CD4-positive, alpha-beta T cell treated with Interleukin-10 for 1 hour (primary cell): ENCODE measurements at regions not wholly inside any gene's neighbourhood (a gene's known extent, or its start where the extent isn't known, plus 50 kb on each side); places are given as distances from the start of the nearest gene placed in this dataset.
"Not testable (repeated sequence)": the region's sequence is repeated elsewhere in the genome, so short reads cannot be mapped to it uniquely, and the experiment has no call there.

ENCODE experiments used
- DNase-seq: peaks from one replicate; pipeline ENCODE4 v3.0.0-alpha.2; 2020

DNA sequence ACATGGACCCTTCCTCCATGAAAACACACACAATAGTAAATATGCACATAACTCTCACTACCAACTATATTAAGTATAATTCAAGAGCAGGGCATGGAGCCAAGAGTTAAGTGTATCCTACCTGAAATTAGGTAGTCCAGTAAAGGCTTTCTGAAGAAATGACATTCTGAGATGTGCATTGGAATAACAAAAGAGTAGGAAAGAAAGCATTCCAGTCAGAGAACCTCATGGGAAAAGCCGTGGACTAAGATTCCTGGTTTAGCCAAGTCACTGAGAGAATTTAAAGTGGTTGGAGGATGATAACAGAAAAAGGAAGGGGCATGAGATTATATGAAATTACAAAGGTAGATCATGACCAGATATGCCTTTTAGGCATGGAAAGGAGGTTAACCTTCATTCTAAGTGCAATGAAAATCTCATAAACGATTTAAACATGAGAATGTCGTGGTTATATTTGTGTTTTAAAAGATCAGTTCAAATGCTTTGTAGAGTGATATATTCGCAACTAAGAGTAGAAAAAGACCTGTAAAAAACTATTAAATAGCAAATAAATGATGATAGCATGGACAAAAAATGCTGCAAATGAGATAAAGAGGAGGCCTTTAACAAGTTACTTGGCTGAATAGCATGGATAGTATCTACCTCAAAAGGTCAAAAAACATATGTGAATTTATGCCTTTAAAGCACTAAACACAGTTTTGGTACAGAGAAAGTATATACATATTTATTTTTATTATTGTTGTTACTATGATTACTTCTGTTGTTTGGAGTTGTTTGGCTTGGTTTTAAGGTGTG lies 767.4 kb upstream of the GHITM start:
- DNase-seq = no peak

DNA sequence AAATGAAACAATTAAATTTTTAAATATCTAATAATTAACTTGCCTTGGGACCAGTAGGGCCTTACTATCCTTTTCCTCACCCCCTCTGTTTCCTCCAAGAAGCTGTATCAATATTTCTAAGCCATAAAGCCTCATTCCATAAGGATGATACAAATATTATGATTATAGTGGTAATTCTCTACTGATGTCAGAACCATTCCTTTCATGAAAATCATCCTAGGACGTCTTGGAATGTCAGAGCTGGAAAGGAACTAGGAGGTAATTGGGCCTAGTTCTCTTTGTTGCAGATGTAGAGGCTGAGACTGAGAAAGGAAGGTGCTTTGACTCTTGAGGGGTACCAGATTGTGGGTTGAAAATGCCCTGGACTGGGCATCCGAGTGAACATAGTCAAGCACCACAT lies 766.7 kb upstream of the GHITM start:
- DNase-seq = no peak

DNA sequence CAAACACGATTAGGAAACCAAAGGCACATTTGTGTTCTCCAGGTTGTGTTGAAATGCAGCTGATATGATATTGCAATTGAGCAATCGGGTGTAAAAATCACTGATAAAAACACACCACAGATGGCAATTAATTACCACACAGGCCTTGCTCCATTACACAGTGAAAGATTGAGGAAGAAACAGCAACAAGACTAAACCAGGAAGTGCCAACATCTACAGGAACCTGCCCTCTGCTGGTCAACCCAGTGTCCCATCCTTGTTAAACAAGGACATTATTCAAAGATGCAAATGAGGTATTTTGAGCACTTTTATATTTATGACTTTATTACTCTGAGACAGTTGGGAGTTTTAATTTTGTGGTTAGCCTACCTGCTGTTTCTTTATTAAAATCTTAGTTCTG lies 765.6 kb upstream of the GHITM start:
- no peak for DNase-seq

DNA sequence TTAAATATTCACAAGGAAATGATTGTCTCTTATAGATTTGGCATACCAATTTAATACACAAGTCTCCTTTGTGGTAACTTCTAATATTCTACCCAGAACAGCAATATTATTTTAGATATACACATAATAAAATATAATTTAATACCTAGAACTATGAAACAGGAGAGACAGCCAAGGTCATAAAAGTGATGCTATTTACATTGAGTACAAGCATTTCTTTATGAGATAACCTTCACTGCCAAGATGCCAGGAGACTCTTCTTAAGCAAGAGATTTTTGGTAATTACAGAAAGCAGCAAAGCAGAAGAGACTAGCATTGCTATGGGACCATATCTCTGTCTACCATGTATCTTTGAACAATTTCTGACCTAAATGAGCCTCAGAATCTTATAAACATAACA lies 764.6 kb upstream of the GHITM start:
- DNase-seq = no peak

DNA sequence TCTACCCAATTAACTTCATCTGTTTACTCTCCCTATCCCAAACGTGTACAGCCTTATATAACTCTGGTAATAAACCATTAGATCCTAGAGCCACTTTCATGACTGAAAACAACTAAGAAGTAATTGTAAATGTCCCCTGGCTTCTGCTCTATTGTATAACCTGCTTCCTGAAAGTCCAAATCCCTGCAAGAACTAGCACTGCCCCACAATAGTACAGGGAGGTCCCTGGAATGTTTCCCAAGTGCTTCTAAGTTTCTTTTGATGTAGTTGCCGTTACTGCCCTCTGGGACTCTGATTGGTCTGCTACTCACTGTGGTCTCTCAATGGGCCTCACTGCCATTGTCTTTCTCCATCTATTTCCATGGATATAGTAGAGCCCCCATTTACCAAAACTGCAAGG lies 764.0 kb upstream of the GHITM start:
- no peak for DNase-seq

DNA sequence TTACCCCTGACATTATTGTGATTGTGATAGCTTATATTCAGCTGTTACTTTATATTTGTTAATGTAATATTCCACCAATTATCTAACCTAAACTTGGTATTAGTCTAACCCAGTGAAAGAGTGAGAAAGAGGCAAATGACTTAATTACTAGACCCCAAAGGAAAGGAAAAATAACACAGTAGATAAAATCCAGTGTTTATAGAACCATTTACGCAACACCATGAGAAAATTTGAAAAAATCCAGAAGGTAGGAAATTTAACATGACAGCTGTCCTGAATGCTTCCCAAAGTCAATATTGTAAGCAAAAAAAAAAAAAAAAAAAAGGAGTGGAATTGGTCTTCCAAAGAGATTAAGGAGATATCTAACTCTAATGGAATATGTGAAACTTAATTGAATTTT lies 741.5 kb upstream of the GHITM start:
- no peak for DNase-seq

DNA sequence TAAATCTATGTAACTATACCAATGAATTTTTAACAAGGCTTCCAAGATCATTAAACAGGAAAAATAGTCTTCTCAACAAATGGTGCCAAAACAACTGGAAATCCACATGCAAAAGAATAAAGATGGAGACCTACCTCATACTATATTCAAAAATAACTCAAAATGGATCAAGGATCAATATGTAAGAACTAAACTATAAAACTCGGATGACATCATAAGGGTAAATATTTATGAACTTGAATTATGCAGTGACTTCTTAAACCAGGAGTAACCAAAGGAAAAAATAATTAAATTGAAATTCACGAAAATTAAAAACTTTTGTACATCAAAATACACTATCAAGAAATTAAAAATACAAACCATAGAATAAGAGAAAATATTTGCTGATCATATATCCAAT lies 728.7 kb upstream of the GHITM start:
- no peak for DNase-seq

DNA sequence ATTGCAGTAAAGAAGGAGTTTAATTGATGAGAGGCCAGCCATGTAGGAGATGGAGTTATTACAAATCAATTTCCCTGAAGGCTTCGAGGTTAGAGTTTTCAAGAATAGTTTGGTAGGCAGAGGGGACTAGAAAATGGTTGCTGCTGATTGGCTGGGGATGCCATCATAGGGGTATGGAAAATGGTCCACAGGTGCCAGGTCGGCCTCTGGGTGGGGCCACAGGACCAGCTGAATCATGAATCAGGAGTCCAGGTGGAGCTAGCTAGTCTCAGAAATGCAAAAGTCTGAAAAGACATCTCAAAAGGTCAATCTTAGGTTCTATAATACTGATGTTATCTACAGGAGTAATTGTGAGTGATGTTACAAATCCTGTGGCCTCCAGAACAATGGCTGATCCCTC lies 714.0 kb upstream of the GHITM start:
- no peak for DNase-seq

DNA sequence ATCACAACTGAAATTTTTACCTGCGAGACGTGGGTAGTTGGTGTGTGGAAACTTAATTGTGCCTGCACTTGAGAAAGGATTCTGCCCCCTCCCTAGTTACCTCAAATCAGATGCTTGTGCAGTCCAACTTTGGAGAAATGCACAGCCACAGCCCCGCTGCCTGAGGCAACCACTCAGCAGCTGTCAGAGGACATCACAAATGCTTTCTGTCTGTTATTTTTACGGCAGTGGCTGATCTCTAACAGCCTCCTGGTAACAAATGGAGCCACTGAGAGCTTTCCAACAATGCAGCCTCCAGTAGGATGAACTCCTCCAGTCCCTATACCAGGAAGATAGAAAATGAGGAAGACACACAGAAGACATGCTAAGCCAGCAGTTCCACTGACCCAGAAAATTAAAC lies 712.2 kb upstream of the GHITM start:
- DNase-seq = no peak

DNA sequence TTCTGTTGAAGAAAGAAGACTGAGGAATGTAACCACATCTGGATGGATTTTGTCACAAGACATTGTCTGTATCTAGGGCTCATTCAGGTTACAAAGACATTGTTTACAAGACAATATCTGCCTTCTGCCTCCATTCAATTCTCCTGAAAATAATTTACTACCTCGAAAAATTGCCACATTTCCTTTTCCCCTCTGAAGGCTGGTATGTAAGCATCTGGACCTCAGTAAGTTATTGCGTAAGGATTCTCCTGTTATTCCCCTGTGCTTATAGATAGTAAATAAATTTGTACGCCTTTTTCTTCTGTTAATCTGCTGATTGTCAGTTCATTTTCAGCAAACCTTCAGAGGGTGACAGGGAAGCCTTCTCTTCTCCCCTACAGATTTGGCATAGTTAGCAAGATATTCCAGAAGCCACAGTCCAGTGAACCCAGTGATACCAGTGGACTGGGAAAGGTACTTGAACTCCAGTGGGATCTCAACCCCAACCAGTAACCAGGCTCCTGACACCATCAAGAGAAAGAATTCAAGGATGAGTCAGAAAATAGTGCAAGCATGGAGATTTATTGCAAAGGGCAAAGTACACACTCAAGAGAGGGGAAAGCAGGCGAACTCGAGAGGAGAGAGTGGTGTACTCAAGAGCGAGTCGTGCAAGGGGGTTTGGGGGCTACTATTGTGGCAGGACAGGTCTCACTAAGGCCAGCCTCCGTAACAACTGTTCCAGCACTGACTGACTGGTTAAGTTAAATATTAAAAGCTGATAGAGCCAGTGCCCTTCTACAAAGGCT lies 706.9 kb upstream of the GHITM start:
- DNase-seq = no peak

DNA sequence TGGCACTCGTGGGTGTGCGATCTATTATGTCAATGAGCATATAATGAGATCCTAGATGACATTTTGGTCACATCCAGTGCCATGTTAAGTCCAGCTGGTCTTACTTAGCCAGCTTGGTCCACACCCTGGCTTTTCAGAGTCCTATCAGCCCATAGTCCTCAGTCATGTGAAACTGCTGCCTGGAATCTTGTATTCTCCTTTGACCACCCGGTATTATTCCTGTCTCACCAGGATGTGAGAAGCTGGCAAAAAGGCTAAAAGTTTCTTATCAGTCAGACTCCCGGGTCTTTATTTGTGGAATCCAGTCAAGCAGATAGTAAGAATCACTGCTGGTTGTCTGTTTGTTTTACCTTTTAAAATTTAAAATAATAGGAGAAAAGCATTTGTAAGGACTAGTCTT lies 705.6 kb upstream of the GHITM start:
- DNase-seq = no peak

DNA sequence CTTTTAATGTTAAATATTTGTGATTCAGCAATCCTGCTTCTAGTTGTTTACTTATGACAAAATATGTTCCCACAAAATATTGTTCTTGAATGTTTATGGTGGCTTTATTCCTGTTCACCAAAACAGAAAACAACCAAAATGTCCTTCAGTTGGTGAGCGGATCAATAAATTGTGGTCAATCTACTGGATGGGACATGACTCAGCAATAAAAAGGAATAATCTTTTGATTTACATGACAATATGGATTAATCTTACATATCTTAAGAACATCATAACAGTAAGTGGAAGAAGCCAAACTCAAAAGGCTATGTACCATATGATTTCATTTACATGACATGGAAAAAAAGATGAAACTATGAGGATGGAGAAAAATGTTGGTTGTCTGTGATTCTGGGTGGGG lies 691.3 kb upstream of the GHITM start:
- no peak for DNase-seq

DNA sequence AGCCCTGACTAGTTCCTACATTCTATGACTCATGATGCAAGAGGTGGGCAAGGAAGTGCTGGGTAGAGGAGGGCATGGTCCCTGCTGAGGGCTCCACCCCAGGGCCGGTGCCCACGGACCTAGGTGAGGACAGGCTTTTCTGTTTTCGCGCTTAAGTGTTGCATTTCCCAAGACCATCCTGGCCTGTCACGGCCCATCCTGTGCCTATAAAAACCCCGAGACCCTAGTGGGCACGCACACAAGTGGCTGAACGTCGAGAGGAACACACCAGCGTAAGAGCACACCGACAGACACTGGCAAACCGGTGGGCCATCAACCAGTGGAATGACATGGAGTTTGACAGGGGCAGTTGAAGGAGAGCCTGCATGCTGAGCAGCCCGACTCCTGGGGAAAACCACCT lies 680.7 kb upstream of the GHITM start:
- no peak for DNase-seq

DNA sequence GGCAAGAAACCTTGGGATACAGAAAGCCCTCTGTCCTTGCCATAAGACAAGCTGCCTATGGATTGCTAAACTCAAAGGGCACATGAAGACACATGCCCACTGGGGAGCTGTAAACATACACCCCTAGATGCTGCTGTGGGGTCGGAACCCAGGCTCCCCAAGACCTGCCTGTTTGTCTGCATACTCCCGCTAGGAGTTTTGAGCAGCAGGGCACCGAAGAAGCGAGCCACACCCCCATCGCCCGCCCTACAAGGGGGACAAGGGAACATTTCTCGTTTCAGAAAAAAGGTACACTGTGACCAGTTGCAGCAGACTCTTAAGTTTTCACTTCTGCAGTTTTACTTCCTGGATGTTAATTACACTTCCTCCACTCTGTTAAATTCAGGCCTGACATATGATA lies 680.2 kb upstream of the GHITM start:
- no peak for DNase-seq

DNA sequence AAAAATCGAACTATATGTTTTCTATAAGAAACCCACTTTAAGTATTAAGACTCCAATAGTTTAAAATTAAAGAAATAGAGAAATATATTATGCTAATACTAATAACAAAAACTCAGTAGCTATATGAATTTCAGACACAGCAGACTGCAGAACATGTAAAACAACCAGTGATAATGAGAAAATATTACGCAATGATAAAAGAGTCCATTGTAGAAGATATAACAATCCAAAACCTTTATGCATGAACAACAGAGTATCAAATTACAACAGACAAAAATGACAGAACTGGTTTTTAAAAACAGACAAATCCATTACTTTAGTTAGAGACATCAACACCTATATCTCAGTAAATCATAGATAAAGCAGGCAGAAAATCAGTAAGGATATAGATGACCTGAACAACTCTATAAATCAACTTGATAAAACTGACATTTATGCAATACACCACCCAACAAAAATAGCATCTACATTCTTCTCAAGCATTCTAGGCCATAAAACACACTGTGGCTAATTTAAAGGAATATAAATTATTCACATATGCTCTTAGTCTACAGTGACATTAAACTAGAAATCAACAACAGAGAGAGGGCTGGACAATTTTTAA lies 669.5 kb upstream of the GHITM start:
- no peak for DNase-seq

DNA sequence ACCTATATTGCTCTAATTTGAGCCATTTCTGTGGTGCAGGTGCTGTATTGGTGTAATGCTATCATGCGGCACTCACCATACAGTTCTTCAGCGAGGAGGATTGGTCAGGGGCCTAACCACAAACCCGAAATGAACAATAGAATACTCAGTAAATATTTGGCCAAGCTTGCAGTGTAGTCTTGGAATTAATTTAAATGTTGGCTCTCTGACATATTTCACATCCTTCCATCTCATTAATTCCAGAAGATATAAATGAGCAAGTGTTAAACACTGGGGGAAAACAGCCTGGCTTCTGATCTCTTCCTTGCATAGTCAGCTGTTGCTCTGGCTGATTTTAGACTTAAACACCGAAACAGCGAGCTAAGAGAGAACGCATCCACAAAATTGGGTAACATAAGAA lies 663.1 kb upstream of the GHITM start:
- no peak for DNase-seq

DNA sequence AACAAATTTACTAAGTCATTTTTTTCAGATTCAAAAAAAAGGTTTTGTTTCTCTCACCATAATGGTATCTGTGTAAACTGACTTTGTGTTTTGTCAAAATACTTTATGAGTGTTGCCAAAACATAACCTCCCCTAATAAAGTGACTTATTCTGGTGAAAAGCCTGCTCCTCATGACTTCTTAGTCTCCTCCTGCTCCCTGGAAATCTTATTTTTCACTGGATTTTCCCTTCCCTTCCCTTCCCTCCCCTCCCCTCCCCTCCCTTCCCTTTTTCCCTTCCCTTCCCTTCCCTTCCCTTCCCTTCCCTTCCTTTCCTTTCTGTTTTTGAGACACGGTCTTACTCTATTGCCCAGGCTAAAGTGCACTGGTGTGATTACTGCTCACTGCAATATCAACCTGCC lies 650.1 kb upstream of the GHITM start:
- DNase-seq = no peak

DNA sequence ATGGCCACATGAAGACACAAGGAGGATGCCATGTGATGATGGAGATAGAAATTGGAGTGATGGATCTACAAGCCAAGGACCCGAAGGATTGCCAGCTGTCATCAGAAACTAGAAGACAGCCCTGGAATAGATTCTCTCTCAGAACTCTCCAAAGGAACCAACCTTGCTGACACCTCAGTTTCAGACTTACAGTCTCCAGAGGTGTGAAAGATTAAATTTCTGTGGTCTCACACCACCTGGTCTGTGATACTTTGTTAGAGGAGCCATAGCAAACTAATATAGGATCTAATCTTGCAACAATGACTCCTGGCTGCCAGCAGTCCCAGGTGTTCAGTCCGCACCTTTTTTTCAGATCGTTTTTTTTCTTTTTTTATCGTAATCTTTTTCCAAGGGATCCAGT lies 647.3 kb upstream of the GHITM start:
- no peak for DNase-seq

DNA sequence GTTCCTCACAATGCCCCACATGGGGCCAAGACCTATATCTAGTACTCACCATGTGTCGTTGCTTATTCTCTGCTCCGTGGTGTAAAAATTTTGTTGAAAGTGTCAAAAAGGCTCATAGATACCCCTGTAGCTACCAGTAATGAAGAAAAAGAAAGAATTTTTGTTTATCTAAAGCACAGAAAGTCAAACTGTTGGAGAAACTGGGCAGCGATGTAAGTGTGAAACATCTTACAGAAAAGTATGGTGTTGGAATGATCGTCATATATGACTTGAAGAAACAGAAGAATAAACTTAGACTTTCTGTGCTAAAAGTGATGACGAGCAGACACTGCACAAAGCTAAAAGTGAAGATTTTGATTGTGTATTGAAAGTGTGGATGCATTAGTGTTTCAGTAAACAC lies 626.6 kb upstream of the GHITM start:
- DNase-seq = no peak

DNA sequence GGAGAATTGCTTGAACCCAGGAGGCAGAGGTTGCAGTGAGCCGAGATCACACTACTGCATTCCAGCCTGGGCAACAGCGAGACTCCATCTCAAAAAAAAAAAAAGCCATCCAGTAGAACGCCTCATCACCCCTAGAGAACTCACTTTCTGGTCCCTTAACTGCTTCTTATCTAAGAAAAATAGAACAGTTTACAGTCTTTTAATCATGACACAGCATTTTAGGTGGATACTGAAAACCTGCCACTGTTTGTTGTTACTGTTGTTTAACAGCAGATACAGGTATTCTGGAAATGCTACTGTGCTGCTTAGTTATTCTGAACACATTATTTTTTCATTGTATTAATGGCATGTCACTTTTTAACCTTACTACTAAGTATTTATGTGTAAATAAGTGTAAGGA lies 624.3 kb upstream of the GHITM start:
- DNase-seq = no peak

DNA sequence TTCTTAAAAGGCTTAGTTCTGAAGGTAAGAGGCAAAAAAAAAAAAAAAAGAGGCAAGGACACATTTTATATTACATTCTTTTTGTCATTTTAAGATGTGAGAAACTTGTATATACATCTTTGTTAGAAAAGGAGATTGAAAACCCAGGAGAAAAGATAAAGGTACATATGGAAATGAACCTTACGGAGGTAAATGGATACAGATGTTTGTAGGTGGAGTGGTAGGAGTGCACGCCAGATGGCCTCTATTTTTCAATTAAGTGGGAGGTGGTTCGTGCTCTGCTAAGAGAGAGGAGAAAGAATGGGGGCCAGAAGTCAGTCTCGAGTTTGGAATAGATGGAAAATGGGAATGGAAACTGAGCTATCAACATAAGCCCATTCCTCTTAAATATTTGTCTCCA lies 622.5 kb upstream of the GHITM start:
- no peak for DNase-seq

DNA sequence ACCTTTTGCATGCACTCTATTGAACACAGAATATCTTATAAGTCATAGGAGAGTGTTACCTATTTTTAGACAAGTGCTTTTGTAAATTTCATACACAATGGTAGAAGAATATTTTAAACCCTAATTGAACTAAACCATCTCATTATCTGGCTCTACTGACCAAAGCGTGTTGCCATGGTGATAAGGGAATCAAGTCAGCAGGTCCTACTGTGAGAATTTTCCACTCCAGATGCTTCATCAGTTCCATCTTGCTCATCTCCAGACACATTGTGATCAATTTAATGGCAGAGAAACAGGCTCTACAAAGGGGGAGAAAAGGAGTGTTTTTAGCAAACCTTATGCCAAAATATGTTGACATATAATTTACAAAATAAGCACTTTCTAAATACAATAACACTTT lies 621.9 kb upstream of the GHITM start:
- no peak for DNase-seq

DNA sequence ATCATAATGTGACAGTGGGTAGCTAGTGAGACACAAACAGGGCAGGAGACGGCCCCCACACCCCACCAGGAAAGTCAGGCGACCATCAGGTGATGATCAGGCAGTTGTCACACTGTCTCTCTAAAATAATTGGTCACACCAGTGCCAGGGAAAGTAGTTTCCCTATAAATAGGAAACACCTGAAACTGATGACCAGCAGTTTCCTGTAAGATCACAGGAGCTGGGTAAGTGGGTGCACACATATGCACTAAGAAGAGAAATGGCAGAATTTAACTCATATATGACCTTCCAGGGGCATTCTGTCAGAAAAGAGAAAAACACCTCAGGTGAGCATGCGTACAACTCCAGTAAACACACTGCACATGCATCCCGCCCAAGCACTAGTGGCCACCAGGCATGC lies 620.5 kb upstream of the GHITM start:
- DNase-seq = no peak

DNA sequence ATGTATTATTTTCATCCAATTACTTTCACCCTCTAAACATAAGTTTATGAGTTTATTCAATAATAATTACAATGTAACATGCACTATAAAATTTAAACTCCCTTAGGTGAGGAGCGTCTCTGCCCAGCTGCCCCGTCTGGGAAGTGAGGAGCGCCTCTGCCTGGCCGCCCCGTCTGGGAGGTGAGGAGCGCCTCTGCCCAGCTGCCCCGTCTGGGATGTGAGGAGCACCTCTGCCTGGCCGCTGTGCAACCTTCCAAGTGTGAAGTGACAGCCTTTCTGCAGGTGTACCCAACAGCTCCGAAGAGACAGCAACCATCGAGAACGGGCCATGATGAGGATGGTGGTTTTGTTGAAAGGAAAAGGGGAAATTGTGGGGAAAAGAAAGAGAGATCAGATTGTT lies 618.9 kb upstream of the GHITM start:
- DNase-seq = not testable (repeated sequence)
